RWPE2 (cell line): ENCODE measurements at regions not wholly inside any gene's neighbourhood (a gene's known extent, or its start where the extent isn't known, plus 50 kb on each side); places are given as distances from the start of the nearest gene placed in this dataset.

Source experiments
- ATAC-seq: fragments of 200-7000 bp; cut with Tn5 transposase; 3 replicates; pipeline ENCODE4 v1.9.1; 2021; ENCODE audit warnings: low read depth
- DNase-seq: peaks from one replicate; pipeline ENCODE4 v3.0.0-alpha.2; 2020; ENCODE audit warnings: low spot score
- H3K27ac ChIP-seq: fragments of 450-650 bp; 2 replicates; pipeline ENCODE4 v1.5.1; 2017; ENCODE audit warnings: mild to moderate bottlenecking; ENCODE audit not compliant: poor library complexity, severe bottlenecking
- H3K27me3 ChIP-seq: fragments of 250-450 bp; sonication (Bioruptor Pico); 2 replicates; pipeline ENCODE4 v1.5.1; 2021; ENCODE audit warnings: mild to moderate bottlenecking, moderate library complexity; ENCODE audit not compliant: insufficient read depth, poor library complexity, severe bottlenecking
- H3K36me3 ChIP-seq: fragments of 250-450 bp; sonication (Bioruptor Pico); 2 replicates; pipeline ENCODE4 v1.5.1; 2020; ENCODE audit warnings: low read depth, mild to moderate bottlenecking, moderate library complexity
- H3K4me1 ChIP-seq: fragments of 250-450 bp; sonication (Bioruptor Pico); 2 replicates; pipeline ENCODE4 v1.5.1; 2021; ENCODE audit warnings: mild to moderate bottlenecking, moderate library complexity; ENCODE audit not compliant: insufficient read depth, poor library complexity, severe bottlenecking
- H3K4me3 ChIP-seq: fragments of 250-450 bp; sonication (Bioruptor Pico); 2 replicates; pipeline ENCODE4 v1.5.1; 2021; ENCODE audit warnings: mild to moderate bottlenecking, moderate library complexity; ENCODE audit not compliant: severe bottlenecking
- H3K9me3 ChIP-seq: fragments of 250-450 bp; sonication (Bioruptor Pico); 2 replicates; pipeline ENCODE4 v1.5.1; 2021; ENCODE audit warnings: mild to moderate bottlenecking, moderate library complexity; ENCODE audit not compliant: severe bottlenecking
- CTCF ChIP-seq: fragments of 450-650 bp; IDR thresholded peaks from one replicate; pipeline ENCODE4 v1.5.1; 2017; ENCODE audit warnings: mild to moderate bottlenecking, moderate library complexity; ENCODE audit not compliant: poor library complexity, severe bottlenecking

- no peak overlapping the region for H3K27ac ChIP-seq
- DNase-seq (no peak), ATAC-seq (no peak)
- no peaks in the 10 kb centered on the region for H3K4me1 ChIP-seq
- peaks cover 14% of the 10 kb centered on the region for H3K27me3 ChIP-seq
- no peaks in the 10 kb centered on the region for H3K36me3 ChIP-seq
- no peaks in the 10 kb centered on the region for H3K9me3 ChIP-seq
- TF ChIP-seq CTCF: no peak
- H3K4me3 ChIP-seq: no peak overlapping the region
Measured at GRCh38 chr6:40738551-40739193, 151.5 kb upstream of the LRFN2 start.

GRCh38 chr6:40735521-40735920, 148.4 kb upstream of the LRFN2 start:
- H3K27me3 ChIP-seq: peaks cover 20% of the 10 kb centered on the region
- H3K9me3 ChIP-seq: no peaks in the 10 kb centered on the region
- H3K4me1 ChIP-seq: no peaks in the 10 kb centered on the region
- TF ChIP-seq CTCF: no peak
- no peak overlapping the region for H3K27ac ChIP-seq
- no peak overlapping the region for H3K4me3 ChIP-seq
- no peaks in the 10 kb centered on the region for H3K36me3 ChIP-seq
- ATAC-seq (no peak), DNase-seq (no peak)

GRCh38 chr6:40735121-40735520, 148.0 kb upstream of the LRFN2 start:
- H3K9me3 ChIP-seq: no peaks in the 10 kb centered on the region
- H3K27me3 ChIP-seq: peaks cover 20% of the 10 kb centered on the region
- H3K36me3 ChIP-seq: no peaks in the 10 kb centered on the region
- no peak for DNase-seq
- no peak for TF ChIP-seq CTCF
- H3K4me3 ChIP-seq: no peak overlapping the region
- H3K27ac ChIP-seq: no peak overlapping the region
- no peaks in the 10 kb centered on the region for H3K4me1 ChIP-seq
- no peak for ATAC-seq

- no peak for TF ChIP-seq CTCF
- Histone ChIP-seq H3K27me3 (peaks cover 20% of the 10 kb centered on the region), H3K4me3 (no peak overlapping the region), H3K36me3 (no peaks in the 10 kb centered on the region), H3K27ac (no peak overlapping the region), H3K9me3 (no peaks in the 10 kb centered on the region), H3K4me1 (no peaks in the 10 kb centered on the region)
- ATAC-seq (no peak), DNase-seq (no peak)
Measured at GRCh38 chr6:40734607-40735006, 147.4 kb upstream of the LRFN2 start.

GRCh38 chr6:40733770-40734396, 146.7 kb upstream of the LRFN2 start:
- TF ChIP-seq CTCF: no peak
- no peak for ATAC-seq
- Histone ChIP-seq H3K36me3 (no peaks in the 10 kb centered on the region), H3K4me1 (no peaks in the 10 kb centered on the region), H3K4me3 (no peak overlapping the region), H3K27me3 (peaks cover 20% of the 10 kb centered on the region), H3K27ac (no peak overlapping the region), H3K9me3 (no peaks in the 10 kb centered on the region)
- no peak for DNase-seq
